ENCODE measurements at regions not wholly inside any gene's neighbourhood (a gene's known extent, or its start where the extent isn't known, plus 50 kb on each side); places are given as distances from the start of the nearest gene placed in this dataset.

DNA sequence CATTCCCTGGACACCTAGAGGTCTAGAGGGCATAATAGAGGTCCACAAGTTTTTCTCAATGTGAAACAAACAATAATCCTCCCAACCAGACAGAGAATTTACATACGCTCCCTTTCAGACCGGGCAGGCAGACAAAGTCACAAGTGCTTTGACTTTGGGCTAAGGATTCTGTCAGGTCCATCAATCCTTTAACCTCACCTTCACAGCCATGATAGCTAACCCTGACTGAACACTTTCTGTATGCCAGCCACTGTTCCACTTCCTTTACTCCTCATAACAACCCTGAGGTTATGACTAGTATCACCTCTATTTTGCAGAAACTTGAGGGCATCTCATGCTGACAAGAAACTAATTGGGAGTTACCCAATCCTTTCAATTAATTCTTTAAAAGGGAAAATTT lies 118.8 kb upstream of the AFF2 start:
- Histone ChIP-seq H3K27ac (peak overlapping the region; percentile 24), H3K4me3 (no peak overlapping the region)
- no peak for ATAC-seq

DNA sequence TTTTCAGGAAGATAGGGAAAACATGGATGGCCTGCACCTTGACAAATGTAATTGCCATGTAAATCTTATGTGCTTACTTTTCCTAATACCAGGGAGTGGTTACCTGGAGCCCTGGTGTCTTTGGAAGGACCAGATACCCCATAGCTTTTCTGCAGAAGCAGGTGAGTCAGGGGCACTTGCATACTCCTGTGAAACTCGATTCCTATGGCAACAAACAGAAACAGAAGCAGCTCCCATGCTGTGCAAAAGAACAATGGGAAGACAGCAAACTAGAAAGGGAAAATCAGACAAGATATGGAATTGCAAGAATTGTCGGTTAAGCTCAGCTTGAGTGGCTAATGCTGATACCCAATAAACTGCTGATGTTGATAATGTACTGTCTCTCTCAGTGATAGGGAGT lies 117.4 kb upstream of the AFF2 start:
- no peak for DNase-seq

More for the DNA sequence above, 118.8 kb upstream of the AFF2 start:
- Histone ChIP-seq H3K9me3 (no peaks in the 10 kb centered on the region), H3K27me3 (no peaks in the 10 kb centered on the region), H3K36me3 (no peaks in the 10 kb centered on the region), H3K4me1 (no peaks in the 10 kb centered on the region)
- TF ChIP-seq, protein P1, sequence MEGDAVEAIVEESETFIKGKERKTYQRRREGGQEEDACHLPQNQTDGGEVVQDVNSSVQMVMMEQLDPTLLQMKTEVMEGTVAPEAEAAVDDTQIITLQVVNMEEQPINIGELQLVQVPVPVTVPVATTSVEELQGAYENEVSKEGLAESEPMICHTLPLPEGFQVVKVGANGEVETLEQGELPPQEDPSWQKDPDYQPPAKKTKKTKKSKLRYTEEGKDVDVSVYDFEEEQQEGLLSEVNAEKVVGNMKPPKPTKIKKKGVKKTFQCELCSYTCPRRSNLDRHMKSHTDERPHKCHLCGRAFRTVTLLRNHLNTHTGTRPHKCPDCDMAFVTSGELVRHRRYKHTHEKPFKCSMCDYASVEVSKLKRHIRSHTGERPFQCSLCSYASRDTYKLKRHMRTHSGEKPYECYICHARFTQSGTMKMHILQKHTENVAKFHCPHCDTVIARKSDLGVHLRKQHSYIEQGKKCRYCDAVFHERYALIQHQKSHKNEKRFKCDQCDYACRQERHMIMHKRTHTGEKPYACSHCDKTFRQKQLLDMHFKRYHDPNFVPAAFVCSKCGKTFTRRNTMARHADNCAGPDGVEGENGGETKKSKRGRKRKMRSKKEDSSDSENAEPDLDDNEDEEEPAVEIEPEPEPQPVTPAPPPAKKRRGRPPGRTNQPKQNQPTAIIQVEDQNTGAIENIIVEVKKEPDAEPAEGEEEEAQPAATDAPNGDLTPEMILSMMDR (IDR thresholded peaks at IDR 0.05) = no peak
- intact Hi-C loops (cut with DNase I) = no loop called here
- DNase-seq = no peak

DNA sequence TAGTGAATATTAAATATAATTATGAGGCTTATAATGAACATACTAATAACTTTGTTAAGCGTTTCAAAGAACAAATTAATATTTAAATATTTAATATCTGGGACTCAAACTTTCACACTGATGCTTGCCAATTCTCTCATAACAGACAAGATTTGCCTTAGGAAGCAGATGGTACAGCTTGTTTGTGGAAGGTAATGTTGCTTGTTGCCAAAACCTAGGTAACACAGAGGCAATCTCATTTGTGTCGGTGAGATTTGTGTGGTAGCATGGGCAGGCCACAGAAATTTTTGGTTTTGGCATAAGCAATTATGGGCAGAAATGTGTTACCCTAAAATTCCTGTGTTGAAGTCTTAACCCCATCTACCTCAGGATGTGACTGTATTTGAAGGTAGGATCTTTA lies 114.9 kb upstream of the AFF2 start:
- H3K27me3 ChIP-seq = no peaks in the 10 kb centered on the region
- no peak overlapping the region for H3K27ac ChIP-seq
- H3K36me3 ChIP-seq = no peaks in the 10 kb centered on the region
- TF ChIP-seq, protein P1 (IDR thresholded peaks at IDR 0.05) = no peak
- intact Hi-C loops (cut with DNase I) = no loop called here
- no peaks in the 10 kb centered on the region for H3K4me1 ChIP-seq
- DNase-seq = no peak
- ATAC-seq = no peak
- H3K4me3 ChIP-seq = no peak overlapping the region
- H3K9me3 ChIP-seq = no peaks in the 10 kb centered on the region

More for the DNA sequence above, 117.4 kb upstream of the AFF2 start:
- intact Hi-C loops (cut with DNase I) = no loop called here
- TF ChIP-seq, protein P1 (IDR thresholded peaks at IDR 0.05) = no peak
- no peak for ATAC-seq
- no peak overlapping the region for H3K27ac ChIP-seq
- no peaks in the 10 kb centered on the region for H3K9me3 ChIP-seq
- no peak overlapping the region for H3K4me3 ChIP-seq
- H3K4me1 ChIP-seq = no peaks in the 10 kb centered on the region
- no peaks in the 10 kb centered on the region for H3K36me3 ChIP-seq
- H3K27me3 ChIP-seq = no peaks in the 10 kb centered on the region

DNA sequence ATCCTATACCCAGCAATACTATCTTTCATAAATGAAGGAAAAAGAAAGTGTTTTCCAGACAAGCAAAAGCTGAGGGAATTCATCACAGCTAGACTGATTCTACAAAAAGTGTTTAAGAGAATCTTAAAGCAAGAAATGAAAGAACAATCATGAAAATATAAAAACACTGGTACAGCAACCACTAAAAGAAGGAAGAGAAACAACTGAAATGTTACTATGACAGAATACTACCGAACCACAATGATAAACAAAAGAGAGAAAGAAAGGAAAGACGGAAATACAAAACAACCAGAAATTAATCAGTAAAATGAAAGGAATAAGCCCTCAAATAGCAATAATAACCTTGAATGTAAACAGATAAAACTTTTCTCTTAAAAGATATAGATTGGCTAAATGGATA lies 110.8 kb upstream of the AFF2 start:
- intact Hi-C loops (cut with DNase I) = no loop called here
- DNase-seq (no peak), ATAC-seq (no peak)
- no peak overlapping the region for H3K4me3 ChIP-seq
- no peaks in the 10 kb centered on the region for H3K4me1 ChIP-seq
- H3K36me3 ChIP-seq = no peaks in the 10 kb centered on the region
- no peaks in the 10 kb centered on the region for H3K27me3 ChIP-seq
- TF ChIP-seq, protein P1 (IDR thresholded peaks at IDR 0.05) = no peak
- H3K9me3 ChIP-seq = no peaks in the 10 kb centered on the region
- no peak overlapping the region for H3K27ac ChIP-seq

DNA sequence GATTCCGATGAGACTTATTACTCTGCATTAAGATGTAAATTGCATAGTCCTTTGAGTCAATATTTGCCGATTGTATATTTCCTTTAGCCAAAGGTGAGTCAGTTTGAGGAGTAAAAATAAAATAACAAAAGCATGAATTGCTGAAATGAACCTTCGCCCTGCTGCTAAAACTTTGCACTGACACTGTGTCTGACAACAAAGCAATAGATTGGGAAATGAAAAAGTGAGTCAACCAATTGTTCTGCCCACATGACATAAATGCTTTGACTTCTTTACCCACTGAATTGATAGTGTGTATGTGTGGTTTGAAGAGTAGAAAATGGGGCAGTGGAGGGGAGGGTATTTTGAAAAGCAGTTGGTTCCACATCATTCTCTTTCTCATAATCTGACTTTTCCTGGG lies 88.4 kb upstream of the AFF2 start:
- TF ChIP-seq, protein P1 (IDR thresholded peaks at IDR 0.05) = no peak
- ATAC-seq (no peak), DNase-seq (no peak)
- H3K27ac ChIP-seq = no peak overlapping the region
- intact Hi-C loops (cut with DNase I) = no loop called here
- no peaks in the 10 kb centered on the region for H3K36me3 ChIP-seq
- no peak overlapping the region for H3K4me3 ChIP-seq
- H3K27me3 ChIP-seq = no peaks in the 10 kb centered on the region
- H3K9me3 ChIP-seq = no peaks in the 10 kb centered on the region
- no peaks in the 10 kb centered on the region for H3K4me1 ChIP-seq

DNA sequence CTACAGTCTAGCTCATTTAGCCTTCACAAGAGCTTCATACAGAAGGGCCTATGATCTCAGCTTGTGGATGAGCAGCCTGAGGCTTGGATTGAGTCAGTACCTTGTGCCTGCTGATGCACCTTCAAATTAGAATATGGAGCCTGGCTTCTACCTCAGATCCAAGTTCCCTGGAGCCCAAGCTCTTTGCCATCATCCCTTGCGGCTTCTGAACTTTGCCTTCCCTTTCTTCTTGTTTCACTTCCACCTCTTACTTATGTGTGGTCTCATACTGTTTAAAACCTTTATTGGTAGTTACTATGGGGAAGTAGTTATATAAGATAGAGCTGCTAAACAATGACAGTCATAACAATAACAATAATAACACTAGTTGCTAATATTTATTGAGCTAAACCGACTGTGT lies 84.3 kb upstream of the AFF2 start:
- H3K27ac ChIP-seq = no peak overlapping the region
- no peak overlapping the region for H3K4me3 ChIP-seq
- intact Hi-C loops (cut with DNase I) = no loop called here
- no peaks in the 10 kb centered on the region for H3K27me3 ChIP-seq
- TF ChIP-seq, protein P1 (IDR thresholded peaks at IDR 0.05) = no peak
- DNase-seq (no peak), ATAC-seq (peak; percentile 54)
- no peaks in the 10 kb centered on the region for H3K4me1 ChIP-seq
- H3K36me3 ChIP-seq = no peaks in the 10 kb centered on the region
- no peaks in the 10 kb centered on the region for H3K9me3 ChIP-seq

All from upper lobe of right lung (tissue), 1 donor.